ENCODE measurements at regions not wholly inside any gene's neighbourhood (a gene's known extent, or its start where the extent isn't known, plus 50 kb on each side); places are given as distances from the start of the nearest gene placed in this dataset.

- no peak for TF ChIP-seq EZH2 (IDR thresholded peaks at IDR 0.05; ENCODE audit: borderline replicate concordance, low read length)
- peak; percentile 48; the same call in 1 of the 2 replicates for TF ChIP-seq CTCF (IDR thresholded peaks at IDR 0.05; ENCODE audit: low read length)
These were observed 138.5 kb upstream of the COBL start for GRCh38 chr7:51455086-51455485.

Data from OCI-LY1 (cell line).